Middle frontal gyrus (tissue), 1 donor: ENCODE measurements at regions not wholly inside any gene's neighbourhood (a gene's known extent, or its start where the extent isn't known, plus 50 kb on each side); places are given as distances from the start of the nearest gene placed in this dataset.

Experiments
- DNase-seq: peaks from one replicate; pipeline ENCODE4 v3.0.0-alpha.2; 2015; ENCODE audit warnings: low spot score; ENCODE audit errors: extremely low spot score

DNA sequence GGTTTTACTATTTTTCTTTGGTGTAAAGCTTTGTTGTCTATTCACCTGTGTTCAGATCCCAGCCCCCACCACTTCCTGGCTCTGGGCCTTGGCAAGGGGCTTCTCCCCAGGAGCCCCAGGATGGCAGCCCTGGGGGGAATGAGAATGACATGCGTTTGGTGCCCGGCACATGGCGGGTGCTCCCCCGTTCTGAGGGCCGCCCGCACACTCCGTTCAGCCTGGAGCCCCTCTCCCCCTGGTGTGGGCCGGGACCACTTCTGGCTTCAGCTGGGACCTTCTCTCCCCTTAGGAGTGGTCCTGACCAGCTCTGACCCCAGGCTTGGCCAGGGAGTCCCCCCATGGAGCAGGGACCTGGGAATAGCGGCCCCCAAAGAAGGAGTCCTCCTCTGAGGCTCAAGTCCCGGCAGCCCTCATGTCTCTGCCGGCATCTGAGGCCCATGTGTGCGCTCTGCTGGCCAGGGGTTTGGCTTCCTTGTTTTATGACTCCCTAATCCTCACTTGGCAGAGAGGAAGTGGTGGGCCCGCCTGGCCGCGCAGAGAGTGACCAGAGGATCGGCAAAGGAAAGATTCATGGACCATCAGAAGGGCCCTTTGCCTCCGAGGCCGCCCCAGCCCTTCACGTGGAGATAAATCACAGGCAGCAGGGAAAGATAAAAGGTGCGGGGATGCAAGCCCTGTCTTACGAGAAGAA, 57.0 kb upstream of the LMX1B start:
- no peak for DNase-seq

DNA sequence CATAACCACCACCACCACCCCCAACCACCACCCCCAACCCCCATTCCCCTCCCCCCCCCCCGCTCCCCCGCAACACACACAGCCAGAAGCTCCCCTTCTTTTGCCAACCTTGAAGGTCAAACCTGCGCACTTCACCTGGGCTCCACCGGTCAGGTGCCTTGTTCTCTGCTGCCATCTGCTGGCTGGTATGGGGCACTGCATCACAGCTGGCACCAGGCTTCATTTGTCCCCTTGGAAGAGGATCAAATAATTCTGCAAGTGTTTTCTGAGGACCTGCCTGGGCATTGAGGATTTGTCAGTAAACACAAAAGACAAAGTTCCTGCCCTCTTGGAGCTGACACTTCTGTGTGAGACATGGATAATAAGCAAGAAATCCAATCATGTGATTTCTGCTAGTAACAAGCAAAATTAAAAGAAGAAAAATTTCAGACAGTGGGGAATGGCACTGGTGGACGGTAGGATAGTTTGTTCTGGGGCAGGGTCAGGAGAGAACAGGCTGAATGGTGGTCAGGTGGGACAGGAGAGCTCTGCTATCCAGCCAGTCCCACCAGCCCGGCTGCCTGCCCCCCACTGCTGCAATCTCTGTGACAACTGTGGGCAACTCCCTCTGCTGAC, 55.6 kb upstream of the LMX1B start:
- peak; percentile 42 for DNase-seq

DNA sequence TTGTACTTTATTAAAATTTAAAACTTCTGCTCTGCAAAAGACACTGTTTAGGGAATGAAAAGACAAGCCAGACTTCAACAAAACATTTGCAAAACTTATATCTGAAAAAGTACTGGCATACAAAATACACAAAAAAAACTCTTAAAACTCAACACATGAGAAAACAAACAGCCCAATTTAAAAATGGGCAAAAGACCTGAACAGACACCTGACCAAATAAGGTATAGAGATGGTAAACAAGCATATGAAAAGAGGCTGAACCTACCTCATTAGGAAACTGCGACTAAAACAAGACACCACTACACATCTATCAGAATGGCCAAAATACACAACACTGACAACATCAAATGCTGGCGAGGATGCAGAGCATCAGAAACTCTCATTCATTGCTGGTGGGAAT, 54.4 kb upstream of the LMX1B start:
- DNase-seq = no peak

DNA sequence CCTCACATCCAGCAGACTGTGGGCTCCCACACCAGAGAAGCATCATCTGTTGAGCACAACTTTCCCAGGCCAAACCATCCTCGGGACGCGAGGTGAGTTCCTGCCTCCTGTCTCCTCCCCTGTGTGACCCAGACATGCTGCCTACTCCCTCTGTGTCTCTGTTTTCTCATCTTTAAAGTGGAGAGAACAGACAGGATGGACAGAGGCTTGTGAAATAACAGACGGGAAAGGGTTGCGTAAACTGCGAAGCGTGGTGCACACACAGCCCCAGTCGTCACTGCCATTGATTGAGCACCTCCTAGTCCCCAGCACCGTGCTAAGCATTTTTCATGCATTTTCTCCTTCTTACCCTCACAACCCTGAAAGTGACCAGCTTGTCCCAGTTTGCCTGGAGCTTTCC, 52.1 kb upstream of the LMX1B start:
- no peak for DNase-seq

DNA sequence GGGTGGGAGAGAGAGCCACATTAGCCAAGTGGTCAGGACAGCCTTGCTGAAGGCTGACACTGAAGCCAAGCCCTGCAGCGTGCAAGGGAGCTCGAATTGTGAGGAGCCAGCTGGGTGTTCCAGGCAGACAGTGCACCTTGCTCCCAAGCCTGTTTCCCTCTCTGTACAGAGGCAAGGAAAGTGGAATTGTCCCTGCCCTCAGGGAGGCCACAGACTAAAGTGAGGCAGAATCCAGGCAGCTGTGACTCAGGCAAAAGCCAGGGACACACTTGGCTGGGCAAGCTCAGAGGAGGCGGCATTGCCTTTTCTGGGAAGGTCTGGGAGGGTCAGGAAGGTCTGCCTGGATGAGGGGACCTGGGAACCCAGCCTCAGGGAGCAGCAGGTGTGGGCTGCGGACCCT, 50.2 kb upstream of the LMX1B start:
- no peak for DNase-seq
